H1 (cell line): ENCODE measurements at regions not wholly inside any gene's neighbourhood (a gene's known extent, or its start where the extent isn't known, plus 50 kb on each side); places are given as distances from the start of the nearest gene placed in this dataset.

ENCODE experiments used
- CTCF ChIA-PET: fragments of 300-600 bp; sonication (Branson Sonifier 250); formaldehyde crosslinking; loops from one replicate; lab custom pipeline; 2021; ENCODE audit not compliant: partially characterized antibody; lab: Charles Lee
- POLR2A ChIA-PET: fragments of 300-600 bp; sonication (Branson Sonifier 250); formaldehyde crosslinking; loops from one replicate; lab custom pipeline; 2021; ENCODE audit warnings: inconsistent platforms; ENCODE audit not compliant: partially characterized antibody; lab: Charles Lee
- DNase-seq, 2 experiments: peaks; one replicate each; pipeline versions ENCODE4 v3.0.0 to v3.0.0-alpha.2; 2010 to 2022; ENCODE audit warnings: low spot score in 2 of 2, low read depth in 1 of 2, mixed read lengths in 1 of 2
- FAIRE-seq: peaks from 2 replicates; lab custom pipeline; 2011; peaks lifted over from hg19 to GRCh38; lab: Jason Lieb, UNC
- H2AFZ ChIP-seq: 2 replicates; pipeline ENCODE4 v1.8.1; 2012; ENCODE audit warnings: low read length, inconsistent platforms
- H2AK5ac ChIP-seq: 2 replicates; pipeline ENCODE4 v1.6.1; 2013; ENCODE audit warnings: low read depth, low read length
- H2BK120ac ChIP-seq: replicated peaks from 2 replicates; pipeline ENCODE3; 2013; ENCODE audit warnings: low read depth, low read length, inconsistent platforms
- H2BK12ac ChIP-seq: 2 replicates; pipeline ENCODE4 v1.6.1; 2013; ENCODE audit warnings: low read depth, low read length
- H2BK15ac ChIP-seq: 2 replicates; pipeline ENCODE4 v1.6.1; 2013; ENCODE audit warnings: low read length
- H2BK20ac ChIP-seq: 2 replicates; pipeline ENCODE4 v1.6.1; 2013; ENCODE audit warnings: low read length
- H2BK5ac ChIP-seq: 2 replicates; pipeline ENCODE4 v1.6.1; 2013; ENCODE audit warnings: low read depth, low read length
- H3K14ac ChIP-seq: 2 replicates; pipeline ENCODE4 v1.6.1; 2013; ENCODE audit warnings: inconsistent platforms; ENCODE audit not compliant: insufficient read length
- H3K18ac ChIP-seq: 2 replicates; pipeline ENCODE4 v1.6.1; 2013; ENCODE audit warnings: low read length; ENCODE audit errors: extremely low read depth
- H3K23ac ChIP-seq: 2 replicates; pipeline ENCODE4 v1.6.1; 2013; ENCODE audit warnings: inconsistent platforms; ENCODE audit not compliant: insufficient read length
- H3K23me2 ChIP-seq: 2 replicates; pipeline ENCODE4 v1.6.1; 2013; ENCODE audit warnings: low read depth, low read length
- H3K27ac ChIP-seq: 2 replicates; pipeline ENCODE4 v1.6.1; 2011; ENCODE audit warnings: low read depth, low read length, inconsistent platforms
- H3K27me3 ChIP-seq, 4 experiments: replicated peaks in 1 of 4; 1 replicate in 1 of 4; 2 replicates in 3 of 4; pipeline versions ENCODE4 v1.6.1 to v1.8.1; 2011 to 2013; ENCODE audit warnings: low read length in 3 of 4, mild to moderate bottlenecking in 3 of 4, inconsistent platforms in 2 of 4, mixed read lengths in 2 of 4, moderate library complexity in 1 of 4; ENCODE audit not compliant: control insufficient read depth in 3 of 4, insufficient read depth in 3 of 4; ENCODE audit errors: extremely low read depth in 1 of 4
- H3K36me3 ChIP-seq, 4 experiments: 2 replicates each; pipeline versions ENCODE4 v1.6.1 to v1.8.1; 2011 to 2013; ENCODE audit warnings: mild to moderate bottlenecking in 4 of 4, low read length in 3 of 4, moderate library complexity in 2 of 4, control low read depth in 1 of 4, inconsistent platforms in 1 of 4; ENCODE audit not compliant: insufficient read depth in 4 of 4, control insufficient read depth in 2 of 4
- H3K4ac ChIP-seq: replicated peaks from 2 replicates; pipeline ENCODE3; 2013; ENCODE audit warnings: low read length, low read depth, mixed read lengths, inconsistent platforms; ENCODE audit not compliant: insufficient read length
- H3K4me1 ChIP-seq, 4 experiments: replicated peaks in 1 of 4; 1 replicate in 1 of 4; 2 replicates in 3 of 4; pipeline versions ENCODE4 v1.6.1 to v1.8.1; 2011 to 2013; ENCODE audit warnings: low read length in 3 of 4, inconsistent platforms in 2 of 4, mixed read lengths in 1 of 4; ENCODE audit not compliant: insufficient read depth in 4 of 4, control insufficient read depth in 3 of 4
- H3K4me2 ChIP-seq, 2 experiments: 2 replicates each; pipeline versions ENCODE4 v1.6.1 to v1.8.1; 2011 to 2013; ENCODE audit warnings: low read depth in 2 of 2, low read length in 2 of 2, control low read depth in 1 of 2, inconsistent platforms in 1 of 2, mild to moderate bottlenecking in 1 of 2; ENCODE audit not compliant: insufficient read depth in 1 of 2
- H3K4me3 ChIP-seq, 4 experiments: fragments of 200-600, 300-600 bp in 1 of 4; sonication (generic), shearing (Covaris generic), sonication (Bioruptor Twin) in 1 of 4; 2 replicates each; pipeline versions ENCODE4 v1.5.1 to v1.8.1; 2011 to 2016; ENCODE audit warnings: low read length in 4 of 4, low read depth in 3 of 4, control low read depth in 2 of 4, inconsistent platforms in 2 of 4, mild to moderate bottlenecking in 2 of 4, mixed read lengths in 1 of 4, moderate library complexity in 1 of 4; ENCODE audit not compliant: insufficient read depth in 2 of 4; ENCODE audit errors: extremely low read depth in 1 of 4
- H3K56ac ChIP-seq: replicated peaks from 2 replicates; pipeline ENCODE3; 2013; ENCODE audit warnings: low read depth, mild to moderate bottlenecking, mixed read lengths, low read length, inconsistent platforms; ENCODE audit not compliant: insufficient read length
- H3K79me1 ChIP-seq: 2 replicates; pipeline ENCODE4 v1.6.1; 2013; ENCODE audit warnings: low read depth, low read length, control low read depth
- H3K79me2 ChIP-seq, 2 experiments: 2 replicates each; pipeline versions ENCODE4 v1.6.1 to v1.8.1; 2012 to 2013; ENCODE audit warnings: low read length in 2 of 2, mild to moderate bottlenecking in 2 of 2, inconsistent platforms in 1 of 2; ENCODE audit not compliant: insufficient read depth in 2 of 2, control insufficient read depth in 1 of 2
- H3K9ac ChIP-seq, 4 experiments: replicated peaks in 1 of 4; 1 replicate in 1 of 4; 2 replicates in 3 of 4; pipeline versions ENCODE4 v1.6.1 to v1.8.1; 2011 to 2013; ENCODE audit warnings: low read depth in 3 of 4, low read length in 3 of 4, control low read depth in 2 of 4, mild to moderate bottlenecking in 2 of 4, moderate library complexity in 2 of 4, inconsistent platforms in 1 of 4; ENCODE audit errors: extremely low read depth in 1 of 4
- H3K9me3 ChIP-seq, 2 experiments: 2 replicates each; pipeline versions ENCODE4 v1.6.1 to v1.8.1; 2012 to 2013; ENCODE audit warnings: mild to moderate bottlenecking in 2 of 2, moderate library complexity in 2 of 2, control low read depth in 1 of 2, inconsistent platforms in 1 of 2, low read depth in 1 of 2, low read length in 1 of 2, mixed read lengths in 1 of 2; ENCODE audit not compliant: insufficient read depth in 2 of 2
- H4K20me1 ChIP-seq, 2 experiments: replicated peaks in 1 of 2; 2 replicates each; pipeline versions ENCODE3 to v1.8.1; 2011 to 2013; ENCODE audit warnings: inconsistent platforms in 2 of 2, low read length in 2 of 2, mild to moderate bottlenecking in 1 of 2; ENCODE audit not compliant: insufficient read depth in 2 of 2, control insufficient read depth in 1 of 2
- H4K5ac ChIP-seq: 2 replicates; pipeline ENCODE4 v1.6.1; 2013; ENCODE audit warnings: low read length, low read depth, mixed read lengths, inconsistent platforms; ENCODE audit not compliant: insufficient read length
- H4K8ac ChIP-seq: 2 replicates; pipeline ENCODE4 v1.8.0; 2013; ENCODE audit warnings: mild to moderate bottlenecking, moderate library complexity, low read length, inconsistent platforms; ENCODE audit not compliant: insufficient read depth; ENCODE audit errors: extremely low read depth
- H4K91ac ChIP-seq: replicated peaks from 2 replicates; pipeline ENCODE3; 2013; ENCODE audit warnings: low read length, mixed read lengths, inconsistent platforms; ENCODE audit not compliant: insufficient read length
- ATF2 ChIP-seq: IDR thresholded peaks from 2 replicates; pipeline ENCODE4 v1.6.1; 2012; ENCODE audit warnings: low read length, inconsistent platforms
- ATF3 ChIP-seq: IDR thresholded peaks from 2 replicates; pipeline ENCODE4 v1.6.1; 2011; ENCODE audit warnings: low read depth, mild to moderate bottlenecking, low read length; ENCODE audit not compliant: insufficient read depth
- EP300 ChIP-seq, 2 experiments: IDR thresholded peaks; 1 replicate in 1 of 2; 2 replicates in 1 of 2; pipeline ENCODE4 v1.6.1; 2011 to 2012; ENCODE audit warnings: low read depth in 2 of 2, low read length in 2 of 2, mild to moderate bottlenecking in 2 of 2, borderline replicate concordance in 1 of 2, inconsistent platforms in 1 of 2, moderate library complexity in 1 of 2
- GABPA ChIP-seq: IDR thresholded peaks from 2 replicates; pipeline ENCODE4 v1.6.1; 2011; ENCODE audit warnings: mild to moderate bottlenecking, low read length, moderate library complexity, borderline replicate concordance; ENCODE audit not compliant: insufficient read depth
- JUND ChIP-seq: IDR thresholded peaks from 2 replicates; pipeline ENCODE4 v1.6.1; 2011; ENCODE audit warnings: mild to moderate bottlenecking, improper control_type of control experiment, low read length
- NANOG ChIP-seq: IDR thresholded peaks from 2 replicates; pipeline ENCODE4 v1.6.1; 2011; ENCODE audit warnings: low read length, low read depth, mild to moderate bottlenecking, inconsistent platforms; ENCODE audit not compliant: insufficient read depth, poor library complexity, severe bottlenecking
- RBBP5 ChIP-seq: IDR thresholded peaks from 2 replicates; pipeline ENCODE4 v1.7.1; 2012; ENCODE audit warnings: low read depth, mild to moderate bottlenecking, inconsistent platforms, low read length, moderate library complexity, borderline replicate concordance
- SIRT6 ChIP-seq: IDR thresholded peaks from one replicate; pipeline ENCODE4 v1.7.1; 2012; ENCODE audit warnings: low read length, inconsistent platforms
- SIX5 ChIP-seq: IDR thresholded peaks from 2 replicates; pipeline ENCODE4 v1.6.1; 2011; ENCODE audit warnings: mild to moderate bottlenecking, low read depth, low read length
- TEAD4 ChIP-seq: IDR thresholded peaks from 2 replicates; pipeline ENCODE4 v1.6.1; 2012; ENCODE audit warnings: low read depth, low read length, inconsistent platforms, mixed read lengths
- ZNF274 ChIP-seq: IDR thresholded peaks from 2 replicates; pipeline ENCODE4 v1.7.0; 2012; ENCODE audit warnings: low read length, borderline replicate concordance; ENCODE audit errors: extremely low read depth
- WGBS, 2 experiments: shearing (Covaris generic) in 1 of 2; methylation state at CpG; one replicate each; pipeline versions ENCODE4 v1.1.6 to v1.1.7; 2013 to 2015; ENCODE audit warnings: low lambda C conversion rate in 2 of 2, mixed read lengths in 2 of 2, inconsistent platforms in 1 of 2, low coverage in 1 of 2, missing lambda C conversion rate in 1 of 2; ENCODE audit not compliant: insufficient replicate concordance in 2 of 2, insufficient coverage in 1 of 2, insufficient read length in 1 of 2; ENCODE audit errors: extremely low coverage in 1 of 2, missing lambda C conversion rate in 1 of 2; 5-methylcytosine and 5-hydroxymethylcytosine counted together

DNA sequence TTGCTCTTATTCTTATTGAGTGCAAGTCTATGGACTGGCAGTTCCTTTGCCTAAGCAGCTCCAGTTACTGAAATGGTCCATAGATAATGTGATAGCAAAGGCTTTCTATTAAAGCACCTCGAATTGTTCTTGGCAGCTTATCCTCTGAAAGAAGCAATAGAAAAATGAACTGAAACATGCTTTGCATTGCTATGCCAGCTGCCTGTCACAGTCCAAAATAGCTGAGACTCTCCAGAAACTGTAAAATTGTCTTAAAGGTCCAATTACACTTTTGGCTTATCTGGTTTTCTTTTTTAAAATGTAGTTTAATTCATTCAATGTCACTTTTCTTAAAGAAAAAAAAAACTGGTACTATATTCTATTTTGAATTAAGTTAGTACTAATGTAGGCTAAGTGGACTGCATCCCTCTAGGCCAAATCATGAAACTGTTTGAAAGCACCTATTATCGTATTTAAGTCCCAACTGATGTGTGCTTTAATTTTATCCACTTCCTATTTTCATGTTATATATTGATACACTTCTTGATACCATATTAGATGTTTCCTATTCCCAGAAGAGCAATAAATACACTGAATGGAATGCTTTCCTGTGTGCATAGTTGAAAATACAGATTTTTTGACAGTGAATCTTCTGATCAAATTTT is 208.0 kb upstream of the DEPDC1 start:
- Histone ChIP-seq H3K4me3 (no peak overlapping the region), H4K5ac (no peak overlapping the region), H3K79me1 (no peaks in the 10 kb centered on the region), H2BK20ac (no peak overlapping the region), H3K9me3 (peaks cover 4 to 11% of the 10 kb centered on the region in 2 experiments; a peak in 2 of 4 replicates), H3K27me3 (peaks cover 0 to 1% (median 0%) of the 10 kb centered on the region in 4 experiments; a peak in 1 of 7 replicates), H4K91ac (no peak overlapping the region), H2BK120ac (no peak overlapping the region), H3K23ac (no peak overlapping the region), H3K14ac (no peak overlapping the region), H2BK15ac (no peak overlapping the region), H2BK12ac (no peak overlapping the region), H3K36me3 (no peaks in the 10 kb centered on the region), H3K79me2 (no peaks in the 10 kb centered on the region), H2BK5ac (no peak overlapping the region), H4K20me1 (no peaks in the 10 kb centered on the region), H3K9ac (no peak overlapping the region), H3K56ac (no peak overlapping the region), H3K4me1 (no peaks in the 10 kb centered on the region), H3K23me2 (no peaks in the 10 kb centered on the region; the same call in 1 of the 2 replicates), H2AK5ac (no peak overlapping the region), H3K4me2 (no peak overlapping the region), H3K18ac (no peak overlapping the region), H2AFZ (no peak overlapping the region), H3K4ac (no peak overlapping the region), H4K8ac (no peak overlapping the region), H3K27ac (no peak overlapping the region)
- DNase-seq, result no peak
- POLR2A ChIA-PET, result no interaction called here
- 82% methylated on average over 2 of the region's 2 CpGs; no CpG with 5 or more reads in 1 of the 2 experiments for WGBS, 2 experiments
- CTCF ChIA-PET, result interaction anchor here (0.7 kb wide), 1 partner anchor 648 kb away, joined by 3 read pairs; no protein-coding TSS in a partner anchor
- no peak for FAIRE-seq
- no peak for TF ChIP-seq JUND
- TF ChIP-seq SIX5, result no peak
- TF ChIP-seq ZNF274, result no peak
- TF ChIP-seq TEAD4, result no peak
- no peak for TF ChIP-seq NANOG
- no peak for TF ChIP-seq RBBP5
- TF ChIP-seq ATF2, result no peak
- no peak for TF ChIP-seq SIRT6
- TF ChIP-seq EP300 (IDR thresholded peaks at IDR 0.05; ENCODE audit: borderline replicate concordance in 1 of 2, low read depth in 2 of 2, low read length in 2 of 2), result no peak
- no peak for TF ChIP-seq GABPA
- TF ChIP-seq ATF3, result no peak
